ENCODE measurements at regions not wholly inside any gene's neighbourhood (a gene's known extent, or its start where the extent isn't known, plus 50 kb on each side); places are given as distances from the start of the nearest gene placed in this dataset.

DNA sequence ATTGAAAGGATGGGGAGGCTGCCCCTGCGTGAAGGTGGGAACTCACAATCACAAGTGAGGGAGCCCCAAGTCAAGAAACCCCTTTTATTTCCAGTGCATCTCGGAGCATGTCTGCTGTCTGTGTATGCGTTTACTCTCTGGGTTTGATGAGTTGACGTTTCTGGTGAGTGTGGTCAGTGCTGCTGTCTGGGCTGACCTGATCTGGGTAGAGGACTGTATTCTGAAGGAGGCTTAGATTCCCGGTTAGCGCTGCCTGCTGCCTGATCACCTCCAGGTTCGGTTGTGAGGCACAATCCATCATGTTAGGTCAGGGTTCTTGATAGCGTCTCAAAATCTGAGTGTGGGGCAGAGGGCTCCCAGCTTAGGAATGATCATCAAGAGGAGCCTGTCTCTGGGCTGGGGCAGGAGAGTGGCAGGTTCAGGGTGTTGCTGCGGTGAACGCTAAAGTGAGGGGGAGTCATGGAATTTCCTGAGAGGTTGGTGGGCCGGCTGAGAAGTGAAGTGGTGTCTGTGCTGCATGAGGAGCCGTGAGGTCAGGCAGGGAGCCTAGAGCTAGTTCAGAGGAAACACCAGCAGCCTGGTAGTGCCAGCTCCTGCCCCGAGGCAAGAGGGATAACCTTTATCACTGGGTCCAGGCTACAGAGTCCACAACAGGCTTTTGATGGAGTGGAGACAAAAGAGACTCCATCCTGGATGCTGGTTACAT, 225.3 kb upstream of the CST7 start:
- no peak overlapping the region for H3K4ac ChIP-seq (ENCODE audit: low read depth, low read length)
- no peak overlapping the region for H2AFZ ChIP-seq (replicated peaks; ENCODE audit: low read length, poor library complexity)
- WGBS, 2 experiments (ENCODE audit: extremely low coverage in 2 of 2, insufficient read length in 1 of 2): 26% methylated on average over 8 of the region's 13 CpGs; no CpG with 5 or more reads in 1 of the 2 experiments
- H3K9me1 ChIP-seq (ENCODE audit: insufficient read depth, low read length): no peaks in the 10 kb centered on the region
- no peak overlapping the region for H2AK9ac ChIP-seq (replicated peaks; ENCODE audit: low read depth, low read length, poor library complexity)
- no peak overlapping the region for H2AK5ac ChIP-seq (ENCODE audit: low read depth, low read length)
- no peak overlapping the region for H3K27ac ChIP-seq (ENCODE audit: insufficient read depth, low read length)
- dilution Hi-C loops (cut with HindIII; ENCODE audit: low sequenced_read_pairs, unreplicated experiment) (no loop called here), intact Hi-C loops (cut with micrococcal nuclease) (no loop called here), in situ Hi-C loops (cut with MboI; ENCODE audit: low sequenced_read_pairs) (no loop called here)
- no peak overlapping the region for H4K91ac ChIP-seq (ENCODE audit: insufficient read depth, low read depth, low read length)
- no peak overlapping the region for H3K4me3 ChIP-seq (ENCODE audit: insufficient read depth, low read depth, low read length)
- no peak overlapping the region for H2BK15ac ChIP-seq (ENCODE audit: low read depth, low read length)
- H3K56ac ChIP-seq (ENCODE audit: extremely low read depth, insufficient read depth, low read length): no peak overlapping the region
- POLR2A ChIA-PET (ENCODE audit: unreplicated experiment): no interaction called here
- H4K20me1 ChIP-seq (ENCODE audit: insufficient read depth, low read length): no peaks in the 10 kb centered on the region
- H3K27me3 ChIP-seq (ENCODE audit: control insufficient read depth, insufficient read depth, low read length): peaks cover 19% of the 10 kb centered on the region
- no peak overlapping the region for H2BK5ac ChIP-seq (ENCODE audit: low read depth, low read length, poor library complexity, severe bottlenecking)
- no peak overlapping the region for H3K14ac ChIP-seq (replicated peaks; ENCODE audit: low read depth, low read length)
- no peak overlapping the region for H4K8ac ChIP-seq (ENCODE audit: low read depth in 2 of 2, low read length in 2 of 2)
- no peaks in the 10 kb centered on the region for H3K36me3 ChIP-seq (ENCODE audit: control insufficient read depth, insufficient read depth, low read length)
- H4K5ac ChIP-seq (ENCODE audit: low read depth, low read length): no peak overlapping the region
- H3K18ac ChIP-seq (ENCODE audit: low read depth, low read length): no peak overlapping the region
- H2BK120ac ChIP-seq (ENCODE audit: low read depth, low read length): no peak overlapping the region
- no TSS peak for BruUV-seq (replicated peaks)
- TF ChIP-seq SMC3 (IDR thresholded peaks at IDR 0.05; ENCODE audit: low read depth, low read length) (no peak), RAD21 (IDR thresholded peaks at IDR 0.05; ENCODE audit: low read length) (no peak), CEBPB (IDR thresholded peaks at IDR 0.05; ENCODE audit: low read depth, low read length) (no peak), CHD1 (IDR thresholded peaks at IDR 0.05; ENCODE audit: low read depth, low read length) (no peak), FOS (IDR thresholded peaks at IDR 0.05; ENCODE audit: low read depth, low read length) (no peak), MXI1 (IDR thresholded peaks at IDR 0.05; ENCODE audit: borderline replicate concordance, low read depth, low read length) (no peak), MAZ (IDR thresholded peaks at IDR 0.05; ENCODE audit: borderline replicate concordance, low read depth, low read length) (no peak), BHLHE40 (IDR thresholded peaks at IDR 0.05; ENCODE audit: low read depth, low read length) (no peak)
- TF ChIP-seq, protein P1, sequence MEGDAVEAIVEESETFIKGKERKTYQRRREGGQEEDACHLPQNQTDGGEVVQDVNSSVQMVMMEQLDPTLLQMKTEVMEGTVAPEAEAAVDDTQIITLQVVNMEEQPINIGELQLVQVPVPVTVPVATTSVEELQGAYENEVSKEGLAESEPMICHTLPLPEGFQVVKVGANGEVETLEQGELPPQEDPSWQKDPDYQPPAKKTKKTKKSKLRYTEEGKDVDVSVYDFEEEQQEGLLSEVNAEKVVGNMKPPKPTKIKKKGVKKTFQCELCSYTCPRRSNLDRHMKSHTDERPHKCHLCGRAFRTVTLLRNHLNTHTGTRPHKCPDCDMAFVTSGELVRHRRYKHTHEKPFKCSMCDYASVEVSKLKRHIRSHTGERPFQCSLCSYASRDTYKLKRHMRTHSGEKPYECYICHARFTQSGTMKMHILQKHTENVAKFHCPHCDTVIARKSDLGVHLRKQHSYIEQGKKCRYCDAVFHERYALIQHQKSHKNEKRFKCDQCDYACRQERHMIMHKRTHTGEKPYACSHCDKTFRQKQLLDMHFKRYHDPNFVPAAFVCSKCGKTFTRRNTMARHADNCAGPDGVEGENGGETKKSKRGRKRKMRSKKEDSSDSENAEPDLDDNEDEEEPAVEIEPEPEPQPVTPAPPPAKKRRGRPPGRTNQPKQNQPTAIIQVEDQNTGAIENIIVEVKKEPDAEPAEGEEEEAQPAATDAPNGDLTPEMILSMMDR (conservative IDR thresholded peaks at IDR 0.05; ENCODE audit: low read depth, low read length): no peak
- no peak overlapping the region for H3K23ac ChIP-seq (ENCODE audit: low read depth, low read length)
- H2BK20ac ChIP-seq (ENCODE audit: low read depth, low read length): no peak overlapping the region
- no peaks in the 10 kb centered on the region for H3K79me1 ChIP-seq (ENCODE audit: low read depth in 1 of 2, low read length in 2 of 2)
- no peak overlapping the region for H3K4me2 ChIP-seq (ENCODE audit: low read depth, low read length)
- DNase-seq (no peak), ATAC-seq (ENCODE audit: low read depth) (no peak)
- no peaks in the 10 kb centered on the region for H3K4me1 ChIP-seq (ENCODE audit: control insufficient read depth, insufficient read depth, low read length)
- CTCF ChIA-PET: no interaction called here
- H3K9ac ChIP-seq (ENCODE audit: low read depth, low read length): no peak overlapping the region
- H3K9me3 ChIP-seq (ENCODE audit: control insufficient read depth, insufficient read depth, low read length): no peaks in the 10 kb centered on the region
